Right lobe of liver (tissue), 6 donors: ENCODE measurements at regions not wholly inside any gene's neighbourhood (a gene's known extent, or its start where the extent isn't known, plus 50 kb on each side); places are given as distances from the start of the nearest gene placed in this dataset.
"Not testable (repeated sequence)": the region's sequence is repeated elsewhere in the genome, so short reads cannot be mapped to it uniquely, and the experiment has no call there.

Experiments used
- ATAC-seq, 4 donors: fragments of 200-7000 bp; cut with Tn5 transposase; one replicate each; pipeline ENCODE4 v1.9.1; 2020; ENCODE audit warnings: mild to moderate bottlenecking in 4 of 4, moderate library complexity in 4 of 4
- DNase-seq, 3 donors: peaks; one replicate each; pipeline ENCODE4 v3.0.0-alpha.2; 2020
- H3K27ac ChIP-seq, 3 donors: fragments of 200-600 bp; one replicate each; pipeline ENCODE4 v1.8.0; 2022
- H3K27me3 ChIP-seq, 2 donors: fragments of 200-600 bp; one replicate each; pipeline ENCODE4 v1.8.0; 2022
- H3K36me3 ChIP-seq, 4 donors: fragments of 200-600 bp; sonication (generic) in 1 of 4; one replicate each; pipeline versions ENCODE4 v1.5.1 to v1.8.0; 2017 to 2022; ENCODE audit warnings: control low read depth in 1 of 4
- H3K4me1 ChIP-seq, 4 donors: fragments of 200-600 bp; sonication (generic) in 1 of 4; one replicate each; pipeline versions ENCODE4 v1.5.1 to v1.8.0; 2017 to 2022; ENCODE audit warnings: control low read depth in 1 of 4
- H3K4me3 ChIP-seq, 3 donors: fragments of 200-600 bp; one replicate each; pipeline ENCODE4 v1.8.0; 2022
- H3K9me3 ChIP-seq, 4 donors: fragments of 200-600 bp; sonication (generic) in 1 of 4; one replicate each; pipeline versions ENCODE4 v1.5.1 to v1.8.0; 2017 to 2022; ENCODE audit warnings: control low read depth in 1 of 4
- POLR2A ChIP-seq: fragments of 450-650 bp; IDR thresholded peaks from one replicate; pipeline ENCODE4 v1.6.1; 2017; ENCODE audit warnings: antibody characterized with exemption, mild to moderate bottlenecking
- WGBS: methylation state at CpG from one replicate; pipeline ENCODE4 v1.1.6; 2018; ENCODE audit warnings: low coverage, low lambda C conversion rate; ENCODE audit not compliant: insufficient coverage; ENCODE audit errors: missing lambda C conversion rate; 5-methylcytosine and 5-hydroxymethylcytosine counted together
- intact Hi-C, 2 donors: fragments of 100-400 bp; cut with DNase I; formaldehyde crosslinking; loops; one replicate each; pipeline versions ENCODE4 v1.11.2 to v1.14.1; 2022
- TF ChIP-seq, protein P1 (sequence below), 4 donors: fragments of 200-600 bp in 3 of 4; fragments of 450-650 bp in 1 of 4; IDR thresholded peaks; one replicate each; pipeline versions ENCODE4 v1.5.1 to v1.8.0; 2016 to 2022; ENCODE audit warnings: antibody characterized with exemption in 4 of 4, mild to moderate bottlenecking in 2 of 4
- donor health status: DM: no; HTN: yes; CAD: no.
- donor health status: DM: no; HTN: no; CAD: no.
- donor health status: DM: no; HTN: no; CAD: no.
- donor health status: DM: no; HTN: yes; CAD: no.
- donor health status: DM: no; HTN: yes; CAD: no.

GRCh38 chr3:156036258-156037053 lies 83.9 kb upstream of the KCNAB1 start:
- Histone ChIP-seq H3K9me3 (no peaks in the 10 kb centered on the region), H3K4me3 (no peak overlapping the region), H3K27me3 (no peaks in the 10 kb centered on the region), H3K27ac (no peak overlapping the region), H3K4me1 (no peaks in the 10 kb centered on the region), H3K36me3 (no peaks in the 10 kb centered on the region)
- intact Hi-C loops: no loop called here
- ATAC-seq: no peak
- 69% methylated on average over 5 of the region's 6 CpGs for WGBS
- no peak for DNase-seq
- TF ChIP-seq, protein P1, sequence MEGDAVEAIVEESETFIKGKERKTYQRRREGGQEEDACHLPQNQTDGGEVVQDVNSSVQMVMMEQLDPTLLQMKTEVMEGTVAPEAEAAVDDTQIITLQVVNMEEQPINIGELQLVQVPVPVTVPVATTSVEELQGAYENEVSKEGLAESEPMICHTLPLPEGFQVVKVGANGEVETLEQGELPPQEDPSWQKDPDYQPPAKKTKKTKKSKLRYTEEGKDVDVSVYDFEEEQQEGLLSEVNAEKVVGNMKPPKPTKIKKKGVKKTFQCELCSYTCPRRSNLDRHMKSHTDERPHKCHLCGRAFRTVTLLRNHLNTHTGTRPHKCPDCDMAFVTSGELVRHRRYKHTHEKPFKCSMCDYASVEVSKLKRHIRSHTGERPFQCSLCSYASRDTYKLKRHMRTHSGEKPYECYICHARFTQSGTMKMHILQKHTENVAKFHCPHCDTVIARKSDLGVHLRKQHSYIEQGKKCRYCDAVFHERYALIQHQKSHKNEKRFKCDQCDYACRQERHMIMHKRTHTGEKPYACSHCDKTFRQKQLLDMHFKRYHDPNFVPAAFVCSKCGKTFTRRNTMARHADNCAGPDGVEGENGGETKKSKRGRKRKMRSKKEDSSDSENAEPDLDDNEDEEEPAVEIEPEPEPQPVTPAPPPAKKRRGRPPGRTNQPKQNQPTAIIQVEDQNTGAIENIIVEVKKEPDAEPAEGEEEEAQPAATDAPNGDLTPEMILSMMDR (IDR thresholded peaks at IDR 0.05): no peak
- TF ChIP-seq POLR2A: no peak

GRCh38 chr3:156037356-156037755 lies 83.0 kb upstream of the KCNAB1 start:
- TF ChIP-seq, protein P1 (IDR thresholded peaks at IDR 0.05): no peak
- no peak for TF ChIP-seq POLR2A
- H3K9me3 ChIP-seq: no peaks in the 10 kb centered on the region
- no peaks in the 10 kb centered on the region for H3K36me3 ChIP-seq
- H3K4me3 ChIP-seq: no peak overlapping the region
- no peak for ATAC-seq
- H3K27ac ChIP-seq: no peak overlapping the region
- no peak for DNase-seq
- no peaks in the 10 kb centered on the region for H3K27me3 ChIP-seq
- no peaks in the 10 kb centered on the region for H3K4me1 ChIP-seq
- intact Hi-C loops: no loop called here

DNA sequence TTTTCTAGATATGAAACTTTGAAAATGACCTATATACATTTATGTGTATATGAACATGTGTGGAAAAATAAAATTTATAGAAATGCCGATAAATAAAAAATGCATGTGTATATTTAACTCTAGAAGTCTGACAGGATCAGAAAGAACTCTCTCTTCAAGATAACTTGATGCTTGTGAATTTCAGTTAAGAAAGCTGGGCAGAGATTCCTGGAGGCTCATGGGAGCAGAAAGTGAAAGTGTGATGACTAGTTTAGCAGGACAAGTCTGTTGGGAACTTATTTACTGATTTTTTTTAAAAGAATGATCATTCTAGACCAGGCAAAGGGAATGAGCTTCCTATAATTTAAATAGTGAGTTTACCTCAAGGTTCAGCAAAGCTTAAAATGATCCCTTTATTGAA lies 81.5 kb upstream of the KCNAB1 start:
- 78% methylated on average over 1 of the region's 1 CpG for WGBS
- Histone ChIP-seq H3K9me3 (no peaks in the 10 kb centered on the region), H3K27ac (no peak overlapping the region), H3K36me3 (no peaks in the 10 kb centered on the region), H3K4me3 (no peak overlapping the region), H3K27me3 (no peaks in the 10 kb centered on the region), H3K4me1 (no peaks in the 10 kb centered on the region)
- ATAC-seq (no peak), DNase-seq (no peak)
- TF ChIP-seq, protein P1 (IDR thresholded peaks at IDR 0.05): no peak
- no peak for TF ChIP-seq POLR2A
- intact Hi-C loops: no loop called here

DNA sequence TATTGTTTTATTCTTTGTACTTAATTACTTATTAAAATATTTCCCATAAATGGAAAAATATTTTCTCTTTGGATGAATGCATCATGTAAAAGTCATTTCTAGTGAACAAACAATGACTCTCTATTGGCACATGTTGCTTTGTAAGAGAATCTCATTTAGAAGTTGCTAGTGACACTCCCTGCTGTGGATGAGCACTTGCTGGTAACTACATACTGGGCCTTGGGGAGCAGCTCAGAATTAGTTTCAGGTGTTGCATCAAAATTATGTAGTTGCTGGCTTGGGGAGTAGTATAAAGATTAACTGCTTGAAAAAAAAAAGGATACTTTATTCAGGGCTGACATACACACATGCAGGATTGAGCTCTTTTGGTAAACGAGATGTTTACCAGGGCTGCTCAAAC lies 80.3 kb upstream of the KCNAB1 start:
- no peak overlapping the region for H3K4me3 ChIP-seq
- DNase-seq (no peak), ATAC-seq (no peak)
- WGBS: 70% methylated on average over 1 of the region's 1 CpG
- no peaks in the 10 kb centered on the region for H3K4me1 ChIP-seq
- intact Hi-C loops: no loop called here
- H3K27ac ChIP-seq: no peak overlapping the region
- TF ChIP-seq, protein P1 (IDR thresholded peaks at IDR 0.05): no peak
- no peak for TF ChIP-seq POLR2A
- no peaks in the 10 kb centered on the region for H3K27me3 ChIP-seq
- H3K9me3 ChIP-seq: no peaks in the 10 kb centered on the region
- H3K36me3 ChIP-seq: no peaks in the 10 kb centered on the region

GRCh38 chr3:156041216-156041841 lies 79.0 kb upstream of the KCNAB1 start:
- no CpG with 5 or more reads among the region's 36 CpGs for WGBS
- not testable (repeated sequence) for ATAC-seq

DNA sequence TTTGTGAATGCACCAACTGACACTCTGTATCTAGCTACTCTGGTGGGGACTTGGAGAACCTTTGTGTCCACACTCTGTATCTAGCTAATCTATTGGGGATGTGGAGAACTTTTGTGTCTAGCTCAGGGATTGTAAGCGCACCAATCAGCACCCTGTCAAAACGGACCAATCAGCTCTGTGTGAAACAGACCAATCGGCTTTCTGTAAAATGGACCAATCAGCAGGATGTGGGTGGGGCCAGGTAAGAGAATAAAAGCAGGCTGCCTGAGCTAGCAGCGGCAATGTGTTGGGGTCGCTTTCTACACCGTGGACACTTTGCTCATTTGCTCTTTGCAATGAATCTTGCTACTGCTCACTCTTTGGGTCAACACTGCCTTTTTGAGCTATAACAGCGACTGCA lies 78.5 kb upstream of the KCNAB1 start:
- H3K4me3 ChIP-seq, DNase-seq, H3K4me1 ChIP-seq, intact Hi-C loops, H3K9me3 ChIP-seq, H3K36me3 ChIP-seq, H3K27me3 ChIP-seq, ATAC-seq, H3K27ac ChIP-seq: not testable (repeated sequence)
- 50% methylated on average over 1 of the region's 7 CpGs for WGBS

More at GRCh38 chr3:156041216-156041841, 79.0 kb upstream of the KCNAB1 start:
- H3K36me3 ChIP-seq, intact Hi-C loops, H3K27ac ChIP-seq, H3K4me1 ChIP-seq, DNase-seq, H3K27me3 ChIP-seq, H3K9me3 ChIP-seq, H3K4me3 ChIP-seq: not testable (repeated sequence)
